ENCODE measurements at regions not wholly inside any gene's neighbourhood (a gene's known extent, or its start where the extent isn't known, plus 50 kb on each side); places are given as distances from the start of the nearest gene placed in this dataset.

GRCh38 chr22:48715511-48715910 is 1112.2 kb downstream of the BRD1 start:
- TF ChIP-seq POLR2A (IDR thresholded peaks at IDR 0.05) = no peak
- TF ChIP-seq CTCF (IDR thresholded peaks at IDR 0.05) = no peak
